Neuronal stem cell (in vitro differentiated cells): ENCODE measurements at regions not wholly inside any gene's neighbourhood (a gene's known extent, or its start where the extent isn't known, plus 50 kb on each side); places are given as distances from the start of the nearest gene placed in this dataset.

Source experiments
- DNase-seq: peaks from one replicate; pipeline ENCODE4 v3.0.0-alpha.2; 2013; ENCODE audit warnings: low spot score
- H2AFZ ChIP-seq: one replicate; pipeline ENCODE4 v1.6.1; 2013; ENCODE audit warnings: mild to moderate bottlenecking, low read length, inconsistent platforms
- H2AK5ac ChIP-seq: 2 replicates; pipeline ENCODE4 v1.6.1; 2013; ENCODE audit warnings: low read depth, mild to moderate bottlenecking, inconsistent platforms, low read length, moderate library complexity, mixed read lengths
- H2BK120ac ChIP-seq: 2 replicates; pipeline ENCODE4 v1.6.1; 2013; ENCODE audit warnings: low read depth, mild to moderate bottlenecking, inconsistent platforms, low read length, moderate library complexity, mixed read lengths
- H2BK12ac ChIP-seq: one replicate; pipeline ENCODE4 v1.6.1; 2013; ENCODE audit warnings: low read length, inconsistent platforms
- H2BK15ac ChIP-seq: 2 replicates; pipeline ENCODE4 v1.6.1; 2013; ENCODE audit warnings: mild to moderate bottlenecking, low read length, inconsistent platforms, mixed read lengths
- H2BK5ac ChIP-seq: one replicate; pipeline ENCODE4 v1.6.1; 2013; ENCODE audit warnings: inconsistent platforms, mild to moderate bottlenecking, low read length, moderate library complexity
- H3K14ac ChIP-seq: one replicate; pipeline ENCODE4 v1.6.1; 2013; ENCODE audit warnings: low read length, inconsistent platforms
- H3K18ac ChIP-seq: 2 replicates; pipeline ENCODE4 v1.6.1; 2013; ENCODE audit warnings: low read length, inconsistent platforms
- H3K23ac ChIP-seq: 2 replicates; pipeline ENCODE4 v1.6.1; 2013; ENCODE audit warnings: low read depth, mild to moderate bottlenecking, mixed read lengths, low read length, inconsistent platforms; ENCODE audit not compliant: poor library complexity
- H3K27ac ChIP-seq: replicated peaks from 3 replicates; pipeline ENCODE4 v1.5.1; 2013; ENCODE audit warnings: low read length, inconsistent platforms
- H3K27me3 ChIP-seq, 3 experiments: 2 replicates each; pipeline ENCODE4 v1.6.1; 2013; ENCODE audit warnings: low read length in 3 of 3, mild to moderate bottlenecking in 2 of 3, inconsistent platforms in 1 of 3, low read depth in 1 of 3, mixed read lengths in 1 of 3, moderate library complexity in 1 of 3; ENCODE audit not compliant: control insufficient read depth in 3 of 3, insufficient read depth in 3 of 3
- H3K36me3 ChIP-seq, 2 donors: replicated peaks in 1 of 2; 2 replicates each; pipeline ENCODE4 v1.6.1; 2013; ENCODE audit warnings: low read length in 2 of 2; ENCODE audit not compliant: control insufficient read depth in 2 of 2, insufficient read depth in 2 of 2
- H3K4ac ChIP-seq: 2 replicates; pipeline ENCODE4 v1.6.1; 2013; ENCODE audit warnings: inconsistent platforms, mild to moderate bottlenecking, low read length, moderate library complexity
- H3K4me1 ChIP-seq, 2 donors: 1 replicate in 1 of 2; 2 replicates in 1 of 2; pipeline ENCODE4 v1.6.1; 2013; ENCODE audit warnings: low read length in 2 of 2, low read depth in 1 of 2; ENCODE audit not compliant: control insufficient read depth in 2 of 2, insufficient read depth in 1 of 2
- H3K4me2 ChIP-seq: one replicate; pipeline ENCODE4 v1.6.1; 2013; ENCODE audit warnings: mild to moderate bottlenecking, low read length, inconsistent platforms; ENCODE audit not compliant: insufficient read depth, poor library complexity, severe bottlenecking
- H3K4me3 ChIP-seq, 2 donors: 2 replicates each; pipeline ENCODE4 v1.5.1; 2013; ENCODE audit warnings: low read length in 2 of 2, mild to moderate bottlenecking in 2 of 2, inconsistent platforms in 1 of 2, moderate library complexity in 1 of 2
- H3K79me1 ChIP-seq: one replicate; pipeline ENCODE4 v1.6.1; 2013; ENCODE audit warnings: low read depth, mild to moderate bottlenecking, inconsistent platforms, low read length, moderate library complexity
- H3K9ac ChIP-seq: one replicate; pipeline ENCODE4 v1.6.1; 2013; ENCODE audit warnings: mild to moderate bottlenecking, low read depth, low read length, inconsistent platforms; ENCODE audit not compliant: poor library complexity
- H3K9me3 ChIP-seq, 2 donors: replicated peaks in 1 of 2; 2 replicates each; pipeline versions ENCODE3 to v1.6.1; 2013; ENCODE audit warnings: low read length in 2 of 2, mild to moderate bottlenecking in 2 of 2, inconsistent platforms in 1 of 2, low read depth in 1 of 2, mixed read lengths in 1 of 2, moderate library complexity in 1 of 2; ENCODE audit not compliant: control insufficient read depth in 2 of 2, insufficient read depth in 1 of 2
- H4K8ac ChIP-seq: one replicate; pipeline ENCODE4 v1.6.1; 2013; ENCODE audit warnings: low read depth, mild to moderate bottlenecking, inconsistent platforms, low read length, moderate library complexity
- H4K91ac ChIP-seq: one replicate; pipeline ENCODE4 v1.6.1; 2013; ENCODE audit warnings: low read length, low read depth, mild to moderate bottlenecking, inconsistent platforms; ENCODE audit not compliant: poor library complexity
- WGBS, 2 donors: extraction: QIAGEN DNeasy Blood & Tissue Kit; methylation state at CpG; one replicate each; pipeline ENCODE4 v1.1.7; 2013; ENCODE audit warnings: missing lambda C conversion rate in 2 of 2, mixed read lengths in 1 of 2; ENCODE audit not compliant: insufficient read length in 2 of 2, insufficient replicate concordance in 1 of 2; ENCODE audit errors: extremely low coverage in 2 of 2; 5-methylcytosine and 5-hydroxymethylcytosine counted together

DNA sequence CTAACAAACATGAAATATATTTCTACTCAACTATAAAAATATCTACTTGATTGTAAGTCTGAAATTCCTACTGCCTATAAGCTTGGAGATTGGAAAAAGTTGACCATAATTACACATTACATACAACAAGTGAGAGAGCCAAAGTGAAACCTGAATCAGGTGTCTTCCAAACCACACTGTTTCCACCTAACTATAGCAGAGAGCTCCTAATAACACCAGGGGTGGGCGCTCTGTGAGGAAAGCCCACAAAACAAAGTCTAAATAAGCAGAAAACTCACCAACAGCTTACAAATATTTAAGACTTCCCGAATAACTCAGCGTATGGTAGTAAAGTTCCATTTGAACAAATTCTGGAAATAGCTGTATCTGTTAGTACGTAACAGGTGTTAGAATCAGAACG lies 119.9 kb downstream of the GPR37 start:
- H3K4me1 ChIP-seq, result peaks cover 0 to 2% of the 10 kb centered on the region in 2 donors
- no peak overlapping the region for H4K8ac ChIP-seq
- H3K4me3 ChIP-seq, result no peak overlapping the region
- H3K79me1 ChIP-seq, result no peaks in the 10 kb centered on the region
- no peak overlapping the region for H3K9ac ChIP-seq
- no CpG with 5 or more reads among the region's 5 CpGs for WGBS, 2 donors
- H2AK5ac ChIP-seq, result no peak overlapping the region
- H3K9me3 ChIP-seq, result no peaks in the 10 kb centered on the region
- no peak overlapping the region for H4K91ac ChIP-seq
- no peak overlapping the region for H3K18ac ChIP-seq
- no peak overlapping the region for H2BK12ac ChIP-seq
- no peak overlapping the region for H3K23ac ChIP-seq
- DNase-seq, result no peak
- H2AFZ ChIP-seq, result no peak overlapping the region
- H3K27ac ChIP-seq, result no peak overlapping the region
- no peak overlapping the region for H2BK120ac ChIP-seq
- H2BK5ac ChIP-seq, result no peak overlapping the region
- no peak overlapping the region for H3K14ac ChIP-seq
- no peaks in the 10 kb centered on the region for H3K36me3 ChIP-seq
- H3K4ac ChIP-seq, result no peak overlapping the region
- H2BK15ac ChIP-seq, result no peak overlapping the region
- H3K27me3 ChIP-seq, result no peaks in the 10 kb centered on the region
- no peak overlapping the region for H3K4me2 ChIP-seq

DNA sequence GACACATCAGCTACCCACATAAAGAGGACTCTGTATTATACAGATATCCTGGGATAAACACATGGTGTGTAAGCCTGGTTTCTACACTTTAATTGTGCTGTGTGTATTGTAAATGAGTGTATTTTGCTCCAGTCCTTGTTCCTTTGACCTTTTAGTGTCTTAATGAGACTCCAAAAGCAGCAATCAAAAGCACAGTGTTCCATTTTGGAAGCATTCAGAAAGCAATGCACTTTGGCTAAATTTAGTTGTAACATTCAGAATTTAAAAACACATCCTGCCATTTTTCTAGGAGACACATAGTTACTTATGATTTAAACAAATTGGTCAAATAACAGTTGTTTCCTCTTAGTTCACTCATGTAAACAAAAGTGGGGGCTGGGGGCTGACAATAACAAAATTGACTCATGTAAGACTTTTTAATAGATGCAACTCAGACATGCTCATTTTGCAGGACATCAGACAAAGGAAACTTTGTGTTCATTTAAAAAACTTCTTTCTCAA lies 122.2 kb downstream of the GPR37 start:
- Histone ChIP-seq H2AK5ac (no peak overlapping the region), H3K4me2 (no peak overlapping the region)

DNA sequence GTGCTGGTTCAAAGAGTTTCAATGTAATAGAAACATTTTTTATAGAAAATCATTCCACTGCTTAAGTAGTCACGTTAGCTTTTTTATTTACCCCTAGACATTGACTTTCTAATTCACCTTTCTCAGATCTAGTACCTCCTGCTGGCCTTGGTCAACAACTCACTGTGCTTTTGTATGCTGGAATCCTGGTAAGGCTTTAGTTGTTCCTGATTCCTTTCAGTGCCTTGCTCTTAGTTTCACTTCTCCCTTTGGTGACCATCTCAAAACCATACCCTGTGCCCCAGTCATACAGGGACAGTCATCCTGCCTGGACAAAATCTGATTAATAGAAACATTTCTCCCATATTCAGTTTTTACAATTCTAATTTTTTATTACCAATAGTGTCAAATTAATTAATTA lies 130.2 kb downstream of the GPR37 start:
- Histone ChIP-seq H3K9ac (no peak overlapping the region), H2AK5ac (no peak overlapping the region), H3K18ac (no peak overlapping the region), H4K91ac (no peak overlapping the region), H3K27me3 (no peaks in the 10 kb centered on the region), H3K23ac (no peak overlapping the region), H2BK15ac (no peak overlapping the region), H3K27ac (no peak overlapping the region), H3K79me1 (no peaks in the 10 kb centered on the region), H3K14ac (no peak overlapping the region), H2BK5ac (no peak overlapping the region), H4K8ac (no peak overlapping the region), H2BK120ac (no peak overlapping the region), H2AFZ (no peak overlapping the region), H3K36me3 (no peaks in the 10 kb centered on the region), H2BK12ac (no peak overlapping the region), H3K4me2 (no peak overlapping the region), H3K4ac (no peak overlapping the region), H3K9me3 (no peaks in the 10 kb centered on the region), H3K4me3 (no peak overlapping the region), H3K4me1 (no peaks in the 10 kb centered on the region)
- no peak for DNase-seq
- WGBS, 2 donors, result no CpG with 5 or more reads among the region's 1 CpG

More for the DNA sequence above, 122.2 kb downstream of the GPR37 start:
- Histone ChIP-seq H3K79me1 (no peaks in the 10 kb centered on the region), H3K4ac (no peak overlapping the region), H3K36me3 (no peaks in the 10 kb centered on the region), H3K9ac (no peak overlapping the region), H3K27ac (no peak overlapping the region), H3K27me3 (no peaks in the 10 kb centered on the region), H2AFZ (peak overlapping the region; percentile 52), H3K18ac (no peak overlapping the region), H3K4me3 (no peak overlapping the region), H2BK12ac (no peak overlapping the region), H3K4me1 (peaks cover 0 to 2% of the 10 kb centered on the region in 2 donors), H3K14ac (no peak overlapping the region), H3K9me3 (no peaks in the 10 kb centered on the region), H2BK15ac (no peak overlapping the region), H4K8ac (no peak overlapping the region), H2BK120ac (no peak overlapping the region), H4K91ac (no peak overlapping the region), H3K23ac (no peak overlapping the region), H2BK5ac (no peak overlapping the region)
- no peak for DNase-seq

GRCh38 chr7:124633740-124634139 lies 131.9 kb downstream of the GPR37 start:
- Histone ChIP-seq H3K4ac (no peak overlapping the region), H3K27me3 (no peaks in the 10 kb centered on the region), H3K4me3 (no peak overlapping the region), H4K91ac (no peak overlapping the region), H2AFZ (no peak overlapping the region), H3K23ac (no peak overlapping the region), H3K9me3 (no peaks in the 10 kb centered on the region), H2BK12ac (no peak overlapping the region), H3K9ac (no peak overlapping the region), H2BK15ac (no peak overlapping the region), H2AK5ac (no peak overlapping the region), H4K8ac (no peak overlapping the region), H3K14ac (no peak overlapping the region), H3K36me3 (no peaks in the 10 kb centered on the region), H3K27ac (no peak overlapping the region), H3K18ac (no peak overlapping the region), H3K4me1 (no peaks in the 10 kb centered on the region), H2BK5ac (no peak overlapping the region), H2BK120ac (no peak overlapping the region), H3K4me2 (no peak overlapping the region), H3K79me1 (no peaks in the 10 kb centered on the region)
- DNase-seq, result no peak
- no CpG with 5 or more reads among the region's 6 CpGs for WGBS, 2 donors
